ENCODE measurements at regions not wholly inside any gene's neighbourhood (a gene's known extent, or its start where the extent isn't known, plus 50 kb on each side); places are given as distances from the start of the nearest gene placed in this dataset.

DNA sequence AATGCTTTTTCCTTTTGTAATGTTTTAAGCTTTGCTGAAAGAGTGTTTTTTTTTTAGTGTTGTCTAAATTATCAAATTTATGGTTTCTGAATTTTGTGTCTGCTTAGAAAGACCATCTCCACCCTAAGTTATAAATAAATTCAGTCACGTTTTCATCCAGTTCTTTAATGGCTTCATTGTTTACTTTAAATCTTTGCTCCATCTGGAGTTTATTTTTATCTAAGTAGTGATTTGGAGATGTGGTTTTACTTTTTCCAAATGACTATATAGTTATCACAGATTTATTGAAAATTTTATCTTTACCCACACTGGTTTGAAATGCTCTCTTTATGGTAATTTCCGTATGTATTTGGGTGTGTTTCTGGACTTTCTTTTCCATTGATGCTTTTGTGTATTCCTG is 577.2 kb upstream of the ZNF608 start:
- TF ChIP-seq CTCF (IDR thresholded peaks at IDR 0.05), result no peak
- no peak for TF ChIP-seq POLR2A (IDR thresholded peaks at IDR 0.05)
